HAP-1 (cell line): ENCODE measurements at regions not wholly inside any gene's neighbourhood (a gene's known extent, or its start where the extent isn't known, plus 50 kb on each side); places are given as distances from the start of the nearest gene placed in this dataset.
"Not testable (repeated sequence)": the region's sequence is repeated elsewhere in the genome, so short reads cannot be mapped to it uniquely, and the experiment has no call there.

ENCODE experiments used
- DNase-seq, 2 experiments: peaks; one replicate each; pipeline ENCODE4 v3.0.0-alpha.2; 2016 to 2020; ENCODE audit warnings: low spot score in 2 of 2
- H3K27me3 ChIP-seq: fragments of 250-450 bp; sonication (Bioruptor Pico); 2 replicates; pipeline ENCODE4 v1.5.1; 2020; ENCODE audit warnings: low read depth, mild to moderate bottlenecking, moderate library complexity
- H3K36me3 ChIP-seq: fragments of 250-450 bp; sonication (Bioruptor Pico); replicated peaks from 2 replicates; pipeline ENCODE4 v1.5.1; 2020; ENCODE audit warnings: mild to moderate bottlenecking
- H3K4me1 ChIP-seq: fragments of 250-450 bp; sonication (Bioruptor Pico); 2 replicates; pipeline ENCODE4 v1.5.1; 2020; ENCODE audit warnings: mild to moderate bottlenecking
- H3K4me3 ChIP-seq: fragments of 250-450 bp; sonication (Bioruptor Pico); 2 replicates; pipeline ENCODE4 v1.5.1; 2020; ENCODE audit warnings: mild to moderate bottlenecking, moderate library complexity
- H3K9me3 ChIP-seq: fragments of 250-450 bp; sonication (Bioruptor Pico); 2 replicates; pipeline ENCODE4 v1.5.1; 2020; ENCODE audit warnings: mild to moderate bottlenecking, moderate library complexity
- in situ Hi-C: fragments of 300-500 bp; cut with MboI; formaldehyde crosslinking; loops from 3 replicates; pipeline ENCODE4 v1.14.3; 2020; ENCODE audit warnings: low sequenced_read_pairs, inconsistent platforms, mixed read lengths

- DNase-seq: no peak
- no peaks in the 10 kb centered on the region for H3K36me3 ChIP-seq
- in situ Hi-C loops: no loop called here
These were observed 59.5 kb downstream of the SMIM38 start for GRCh38 chr11:69215216-69215615.

GRCh38 chr11:69215784-69216415 lies 60.2 kb downstream of the SMIM38 start:
- H3K4me1 ChIP-seq: no peaks in the 10 kb centered on the region
- no peaks in the 10 kb centered on the region; the same call in 1 of the 2 replicates for H3K9me3 ChIP-seq
- H3K27me3 ChIP-seq: peaks cover 9% of the 10 kb centered on the region; the same call in 1 of the 2 replicates
- H3K36me3 ChIP-seq: no peaks in the 10 kb centered on the region
- in situ Hi-C loops: no loop called here
- no peak overlapping the region for H3K4me3 ChIP-seq
- DNase-seq: no peak

More at GRCh38 chr11:69215216-69215615, 59.5 kb downstream of the SMIM38 start:
- Histone ChIP-seq H3K9me3 (no peaks in the 10 kb centered on the region; the same call in 1 of the 2 replicates), H3K27me3 (peaks cover 9% of the 10 kb centered on the region; the same call in 1 of the 2 replicates), H3K4me1 (no peaks in the 10 kb centered on the region), H3K4me3 (no peak overlapping the region)

- in situ Hi-C loops: no loop called here
- no peaks in the 10 kb centered on the region; the same call in 1 of the 2 replicates for H3K9me3 ChIP-seq
- peak in 1 of 2 experiments; percentile 2 for DNase-seq
These were observed 60.9 kb downstream of the SMIM38 start for GRCh38 chr11:69216647-69217051.

GRCh38 chr11:69217276-69218105 lies 61.8 kb downstream of the SMIM38 start:
- no peaks in the 10 kb centered on the region; the same call in 1 of the 2 replicates for H3K9me3 ChIP-seq
- H3K4me1 ChIP-seq: no peaks in the 10 kb centered on the region
- no peak overlapping the region for H3K4me3 ChIP-seq
- H3K27me3 ChIP-seq: no peaks in the 10 kb centered on the region
- in situ Hi-C loops: no loop called here
- DNase-seq: peak in 1 of 2 experiments; percentile 4
- no peaks in the 10 kb centered on the region for H3K36me3 ChIP-seq

More at GRCh38 chr11:69216647-69217051, 60.9 kb downstream of the SMIM38 start:
- H3K27me3 ChIP-seq: peaks cover 4% of the 10 kb centered on the region; the same call in 1 of the 2 replicates
- H3K4me1 ChIP-seq: no peaks in the 10 kb centered on the region
- H3K4me3 ChIP-seq: no peak overlapping the region
- H3K36me3 ChIP-seq: no peaks in the 10 kb centered on the region

- Histone ChIP-seq H3K9me3 (no peaks in the 10 kb centered on the region; the same call in 1 of the 2 replicates), H3K27me3 (no peaks in the 10 kb centered on the region), H3K4me1 (no peaks in the 10 kb centered on the region), H3K4me3 (no peak overlapping the region), H3K36me3 (no peaks in the 10 kb centered on the region)
- DNase-seq: no peak
- in situ Hi-C loops: no loop called here
These were observed 62.5 kb downstream of the SMIM38 start for GRCh38 chr11:69218271-69218682.

GRCh38 chr11:69218946-69219720 lies 63.4 kb downstream of the SMIM38 start:
- DNase-seq: no peak
- H3K4me1 ChIP-seq: no peaks in the 10 kb centered on the region
- H3K36me3 ChIP-seq: no peaks in the 10 kb centered on the region
- in situ Hi-C loops: no loop called here
- H3K4me3 ChIP-seq: no peak overlapping the region
- no peaks in the 10 kb centered on the region; the same call in 1 of the 2 replicates for H3K27me3 ChIP-seq
- H3K9me3 ChIP-seq: no peaks in the 10 kb centered on the region; the same call in 1 of the 2 replicates

GRCh38 chr11:69219991-69220390 lies 64.3 kb downstream of the SMIM38 start:
- no peaks in the 10 kb centered on the region; the same call in 1 of the 2 replicates for H3K27me3 ChIP-seq
- H3K4me3 ChIP-seq: no peak overlapping the region
- no peak for DNase-seq
- H3K36me3 ChIP-seq: no peaks in the 10 kb centered on the region
- in situ Hi-C loops: no loop called here
- H3K4me1 ChIP-seq: no peaks in the 10 kb centered on the region
- H3K9me3 ChIP-seq: no peaks in the 10 kb centered on the region

GRCh38 chr11:69220561-69221051 lies 64.9 kb downstream of the SMIM38 start:
- H3K27me3 ChIP-seq: no peaks in the 10 kb centered on the region; the same call in 1 of the 2 replicates
- no peaks in the 10 kb centered on the region for H3K9me3 ChIP-seq
- peak in 1 of 2 experiments; percentile 5 for DNase-seq
- H3K4me1 ChIP-seq: no peaks in the 10 kb centered on the region
- no peaks in the 10 kb centered on the region for H3K36me3 ChIP-seq
- in situ Hi-C loops: no loop called here
- no peak overlapping the region for H3K4me3 ChIP-seq

- H3K4me1 ChIP-seq: no peaks in the 10 kb centered on the region
- no peaks in the 10 kb centered on the region; the same call in 1 of the 2 replicates for H3K27me3 ChIP-seq
- H3K9me3 ChIP-seq: no peaks in the 10 kb centered on the region
- H3K36me3 ChIP-seq: no peaks in the 10 kb centered on the region
- DNase-seq: no peak
- H3K4me3 ChIP-seq: no peak overlapping the region
- in situ Hi-C loops: no loop called here
These were observed 65.4 kb downstream of the SMIM38 start for GRCh38 chr11:69221086-69221485.

GRCh38 chr11:69221636-69222035 lies 65.9 kb downstream of the SMIM38 start:
- H3K9me3 ChIP-seq, H3K36me3 ChIP-seq, in situ Hi-C loops, DNase-seq, H3K4me3 ChIP-seq, H3K27me3 ChIP-seq, H3K4me1 ChIP-seq: not testable (repeated sequence)

- in situ Hi-C loops: no loop called here
- Histone ChIP-seq H3K4me1 (no peaks in the 10 kb centered on the region), H3K4me3 (no peak overlapping the region), H3K9me3 (no peaks in the 10 kb centered on the region), H3K27me3 (no peaks in the 10 kb centered on the region; the same call in 1 of the 2 replicates), H3K36me3 (no peaks in the 10 kb centered on the region)
- no peak for DNase-seq
These were observed 66.7 kb upstream of the MYEOV start for GRCh38 chr11:69227271-69227670.

- DNase-seq: no peak
- in situ Hi-C loops: no loop called here
- no peaks in the 10 kb centered on the region for H3K4me1 ChIP-seq
- no peaks in the 10 kb centered on the region for H3K9me3 ChIP-seq
- no peaks in the 10 kb centered on the region for H3K27me3 ChIP-seq
- H3K4me3 ChIP-seq: no peak overlapping the region
- no peaks in the 10 kb centered on the region for H3K36me3 ChIP-seq
These were observed 64.4 kb upstream of the MYEOV start for GRCh38 chr11:69229511-69229910.

- Histone ChIP-seq H3K27me3 (no peaks in the 10 kb centered on the region), H3K9me3 (no peaks in the 10 kb centered on the region), H3K4me1 (no peaks in the 10 kb centered on the region), H3K4me3 (no peak overlapping the region), H3K36me3 (no peaks in the 10 kb centered on the region)
- DNase-seq: no peak
- in situ Hi-C loops: no loop called here
These were observed 63.0 kb upstream of the MYEOV start for GRCh38 chr11:69230856-69231425.
